H1 (cell line): ENCODE measurements at regions not wholly inside any gene's neighbourhood (a gene's known extent, or its start where the extent isn't known, plus 50 kb on each side); places are given as distances from the start of the nearest gene placed in this dataset.

Experiments
- BCL11A ChIP-seq, 2 experiments: IDR thresholded peaks; one replicate each; pipeline ENCODE4 v1.6.1; 2011; ENCODE audit warnings: low read depth in 2 of 2, low read length in 2 of 2, mild to moderate bottlenecking in 2 of 2
- CEBPB ChIP-seq: IDR thresholded peaks from 2 replicates; pipeline ENCODE4 v1.6.1; 2012; ENCODE audit warnings: low read depth, low read length
- CHD1 ChIP-seq: IDR thresholded peaks from 2 replicates; pipeline ENCODE4 v1.6.1; 2012; ENCODE audit warnings: low read depth, low read length, improper control_type of control experiment
- FOSL1 ChIP-seq: IDR thresholded peaks from 2 replicates; pipeline ENCODE4 v1.6.1; 2011; ENCODE audit warnings: mild to moderate bottlenecking, low read depth, low read length, moderate library complexity; ENCODE audit not compliant: insufficient read depth
- GTF2F1 ChIP-seq: IDR thresholded peaks from 2 replicates; pipeline ENCODE4 v1.6.1; 2012; ENCODE audit warnings: low read depth, low read length, improper control_type of control experiment, borderline replicate concordance
- HDAC6 ChIP-seq: IDR thresholded peaks from one replicate; pipeline ENCODE4 v1.7.1; 2012; ENCODE audit warnings: low read depth, mild to moderate bottlenecking, inconsistent platforms, low read length, moderate library complexity
- KDM1A ChIP-seq: fragments of 200-600, 300-600 bp; sonication (generic); IDR thresholded peaks from 2 replicates; pipeline ENCODE4 v1.7.1; 2016; ENCODE audit warnings: mild to moderate bottlenecking, low read length, borderline replicate concordance
- KDM4A ChIP-seq: IDR thresholded peaks from one replicate; pipeline ENCODE4 v1.7.1; 2012; ENCODE audit warnings: low read depth, mild to moderate bottlenecking, moderate library complexity, low read length, inconsistent platforms; ENCODE audit not compliant: severe bottlenecking
- MAFK ChIP-seq: IDR thresholded peaks from 2 replicates; pipeline ENCODE4 v1.6.1; 2012; ENCODE audit warnings: low read depth, mild to moderate bottlenecking, improper control_type of control experiment, low read length
- NANOG ChIP-seq: IDR thresholded peaks from 2 replicates; pipeline ENCODE4 v1.6.1; 2011; ENCODE audit warnings: low read length, low read depth, mild to moderate bottlenecking, inconsistent platforms; ENCODE audit not compliant: insufficient read depth, poor library complexity, severe bottlenecking
- NRF1 ChIP-seq: IDR thresholded peaks from 2 replicates; pipeline ENCODE4 v1.6.1; 2011; ENCODE audit warnings: mild to moderate bottlenecking, low read depth, low read length, improper control_type of control experiment
- POLR2AphosphoS5 ChIP-seq: IDR thresholded peaks from 2 replicates; pipeline ENCODE4 v1.6.1; 2011; ENCODE audit warnings: low read depth, low read length
- POU5F1 ChIP-seq: IDR thresholded peaks from 2 replicates; pipeline ENCODE4 v1.6.1; 2011; ENCODE audit warnings: low read depth, mild to moderate bottlenecking, low read length, moderate library complexity
- SIN3A ChIP-seq, 2 experiments: IDR thresholded peaks in 1 of 2; conservative IDR thresholded peaks in 1 of 2; 2 replicates each; pipeline ENCODE4 v1.6.1; 2011 to 2012; ENCODE audit warnings: low read length in 2 of 2, improper control_type of control experiment in 1 of 2, low read depth in 1 of 2, mild to moderate bottlenecking in 1 of 2
- SIRT6 ChIP-seq: IDR thresholded peaks from one replicate; pipeline ENCODE4 v1.7.1; 2012; ENCODE audit warnings: low read length, inconsistent platforms
- SP1 ChIP-seq: IDR thresholded peaks from 2 replicates; pipeline ENCODE4 v1.6.1; 2011; ENCODE audit warnings: low read depth, low read length
- SP4 ChIP-seq: IDR thresholded peaks from 2 replicates; pipeline ENCODE4 v1.6.1; 2012; ENCODE audit warnings: low read length, inconsistent platforms
- SRF ChIP-seq: IDR thresholded peaks from 2 replicates; pipeline ENCODE4 v1.6.1; 2011; ENCODE audit warnings: mild to moderate bottlenecking, low read depth, low read length, moderate library complexity
- TBP ChIP-seq: IDR thresholded peaks from 2 replicates; pipeline ENCODE4 v1.6.1; 2011; ENCODE audit warnings: low read depth, low read length, improper control_type of control experiment
- TCF12 ChIP-seq: IDR thresholded peaks from 2 replicates; pipeline ENCODE4 v1.6.1; 2011; ENCODE audit warnings: low read depth, mild to moderate bottlenecking, low read length
- ZNF274 ChIP-seq: IDR thresholded peaks from 2 replicates; pipeline ENCODE4 v1.7.0; 2012; ENCODE audit warnings: low read length, borderline replicate concordance; ENCODE audit errors: extremely low read depth
- TF ChIP-seq, protein P1 (sequence below): IDR thresholded peaks from 2 replicates; pipeline ENCODE4 v1.6.1; 2012; ENCODE audit warnings: low read length, inconsistent platforms
- TF ChIP-seq, protein P2 (sequence below): IDR thresholded peaks from 2 replicates; pipeline ENCODE4 v1.6.1; 2011; ENCODE audit warnings: low read length, improper control_type of control experiment

DNA sequence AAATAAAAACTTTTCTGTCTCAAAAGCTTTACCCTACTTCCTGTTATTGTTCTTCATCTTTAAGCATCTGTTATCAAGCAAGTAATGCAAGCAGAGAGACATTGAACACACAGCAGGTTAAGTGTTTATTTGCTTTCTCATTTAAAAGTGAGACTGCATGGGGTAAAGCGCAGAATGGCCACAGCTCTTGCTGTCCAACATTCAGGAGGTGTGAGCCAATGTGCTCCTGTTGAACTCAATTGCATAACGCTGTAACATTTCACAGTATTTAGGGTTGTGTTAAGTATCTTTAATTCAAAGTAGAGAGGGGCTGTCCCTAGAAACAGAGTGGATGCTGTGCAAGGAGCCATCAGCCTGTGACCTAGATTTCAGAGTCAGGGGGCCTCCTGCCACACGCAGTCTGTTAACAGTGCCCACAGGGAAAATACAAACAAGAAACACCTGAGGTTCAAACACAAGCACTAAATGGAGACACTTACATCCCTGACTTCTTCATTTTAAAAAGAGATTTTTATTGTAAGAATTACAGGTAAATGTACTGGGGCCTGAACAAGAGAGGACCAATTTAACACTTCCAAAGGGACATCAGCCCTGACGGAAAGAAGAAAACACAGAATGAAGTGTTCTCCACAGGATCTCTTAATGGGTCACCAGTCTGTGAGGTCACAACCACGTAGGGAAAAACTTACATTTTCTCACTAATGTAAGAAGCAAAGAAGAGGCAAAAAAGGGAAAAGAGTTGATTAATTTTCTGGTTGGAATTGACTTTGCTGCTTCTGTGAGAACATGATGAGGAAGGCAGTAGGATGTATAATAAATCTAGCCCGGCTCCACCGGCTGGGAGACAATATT, 815.1 kb downstream of the VGLL3 start (continued):
- TF ChIP-seq SIRT6 (no peak), NANOG (peak; percentile 99), KDM1A (no peak), POLR2AphosphoS5 (no peak), TBP (no peak), NRF1 (no peak), CEBPB (peak; percentile 83), SIN3A (conservative IDR thresholded peaks at IDR 0.05 in 1 of 2, IDR thresholded peaks at IDR 0.05 in 1 of 2; ENCODE audit: low read depth in 1 of 2, low read length in 2 of 2) (no peak), HDAC6 (no peak), CHD1 (no peak), SP4 (no peak), POU5F1 (peak; percentile 38; the same call in 1 of the 2 replicates), TCF12 (no peak; the same call in 1 of the 2 replicates), GTF2F1 (no peak), SRF (no peak), BCL11A (IDR thresholded peaks at IDR 0.05; ENCODE audit: low read depth in 2 of 2, low read length in 2 of 2) (peak; percentile 21 to 83), FOSL1 (no peak), MAFK (no peak), ZNF274 (no peak), SP1 (peak; percentile 61; the same call in 1 of the 2 replicates), KDM4A (no peak)
- TF ChIP-seq, protein P1, sequence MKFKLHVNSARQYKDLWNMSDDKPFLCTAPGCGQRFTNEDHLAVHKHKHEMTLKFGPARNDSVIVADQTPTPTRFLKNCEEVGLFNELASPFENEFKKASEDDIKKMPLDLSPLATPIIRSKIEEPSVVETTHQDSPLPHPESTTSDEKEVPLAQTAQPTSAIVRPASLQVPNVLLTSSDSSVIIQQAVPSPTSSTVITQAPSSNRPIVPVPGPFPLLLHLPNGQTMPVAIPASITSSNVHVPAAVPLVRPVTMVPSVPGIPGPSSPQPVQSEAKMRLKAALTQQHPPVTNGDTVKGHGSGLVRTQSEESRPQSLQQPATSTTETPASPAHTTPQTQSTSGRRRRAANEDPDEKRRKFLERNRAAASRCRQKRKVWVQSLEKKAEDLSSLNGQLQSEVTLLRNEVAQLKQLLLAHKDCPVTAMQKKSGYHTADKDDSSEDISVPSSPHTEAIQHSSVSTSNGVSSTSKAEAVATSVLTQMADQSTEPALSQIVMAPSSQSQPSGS, result peak; percentile 41; the same call in 1 of the 2 replicates
- TF ChIP-seq, protein P2, sequence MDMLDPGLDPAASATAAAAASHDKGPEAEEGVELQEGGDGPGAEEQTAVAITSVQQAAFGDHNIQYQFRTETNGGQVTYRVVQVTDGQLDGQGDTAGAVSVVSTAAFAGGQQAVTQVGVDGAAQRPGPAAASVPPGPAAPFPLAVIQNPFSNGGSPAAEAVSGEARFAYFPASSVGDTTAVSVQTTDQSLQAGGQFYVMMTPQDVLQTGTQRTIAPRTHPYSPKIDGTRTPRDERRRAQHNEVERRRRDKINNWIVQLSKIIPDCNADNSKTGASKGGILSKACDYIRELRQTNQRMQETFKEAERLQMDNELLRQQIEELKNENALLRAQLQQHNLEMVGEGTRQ, result no peak
